Adipocyte (in vitro differentiated cells): ENCODE measurements at regions not wholly inside any gene's neighbourhood (a gene's known extent, or its start where the extent isn't known, plus 50 kb on each side); places are given as distances from the start of the nearest gene placed in this dataset.
A peak's percentile ranks its signal among the peaks of the same experiment; 100 is the strongest.

ENCODE experiments used
- DNase-seq: peaks from one replicate; pipeline ENCODE4 v3.0.0-alpha.2; 2015; ENCODE audit warnings: low read depth
- H3K27me3 ChIP-seq: replicated peaks from 2 replicates; pipeline ENCODE4 v1.7.0; 2013; ENCODE audit warnings: mild to moderate bottlenecking, low read length, moderate library complexity; ENCODE audit not compliant: control insufficient read depth, insufficient read depth
- H3K36me3 ChIP-seq: 2 replicates; pipeline ENCODE4 v1.7.0; 2013; ENCODE audit warnings: low read length, mild to moderate bottlenecking, moderate library complexity; ENCODE audit not compliant: control insufficient read depth, insufficient read depth, severe bottlenecking
- H3K4me1 ChIP-seq: 2 replicates; pipeline ENCODE4 v1.7.0; 2013; ENCODE audit warnings: mild to moderate bottlenecking, low read length, moderate library complexity; ENCODE audit not compliant: control insufficient read depth, insufficient read depth
- H3K4me3 ChIP-seq: 2 replicates; pipeline ENCODE4 v1.7.0; 2013; ENCODE audit warnings: mild to moderate bottlenecking, low read length, moderate library complexity
- H3K9ac ChIP-seq: 2 replicates; pipeline ENCODE4 v1.7.0; 2013; ENCODE audit warnings: mild to moderate bottlenecking, low read length, moderate library complexity
- H3K9me3 ChIP-seq: 2 replicates; pipeline ENCODE4 v1.7.0; 2013; ENCODE audit warnings: mild to moderate bottlenecking, low read length, moderate library complexity; ENCODE audit not compliant: control insufficient read depth

DNA sequence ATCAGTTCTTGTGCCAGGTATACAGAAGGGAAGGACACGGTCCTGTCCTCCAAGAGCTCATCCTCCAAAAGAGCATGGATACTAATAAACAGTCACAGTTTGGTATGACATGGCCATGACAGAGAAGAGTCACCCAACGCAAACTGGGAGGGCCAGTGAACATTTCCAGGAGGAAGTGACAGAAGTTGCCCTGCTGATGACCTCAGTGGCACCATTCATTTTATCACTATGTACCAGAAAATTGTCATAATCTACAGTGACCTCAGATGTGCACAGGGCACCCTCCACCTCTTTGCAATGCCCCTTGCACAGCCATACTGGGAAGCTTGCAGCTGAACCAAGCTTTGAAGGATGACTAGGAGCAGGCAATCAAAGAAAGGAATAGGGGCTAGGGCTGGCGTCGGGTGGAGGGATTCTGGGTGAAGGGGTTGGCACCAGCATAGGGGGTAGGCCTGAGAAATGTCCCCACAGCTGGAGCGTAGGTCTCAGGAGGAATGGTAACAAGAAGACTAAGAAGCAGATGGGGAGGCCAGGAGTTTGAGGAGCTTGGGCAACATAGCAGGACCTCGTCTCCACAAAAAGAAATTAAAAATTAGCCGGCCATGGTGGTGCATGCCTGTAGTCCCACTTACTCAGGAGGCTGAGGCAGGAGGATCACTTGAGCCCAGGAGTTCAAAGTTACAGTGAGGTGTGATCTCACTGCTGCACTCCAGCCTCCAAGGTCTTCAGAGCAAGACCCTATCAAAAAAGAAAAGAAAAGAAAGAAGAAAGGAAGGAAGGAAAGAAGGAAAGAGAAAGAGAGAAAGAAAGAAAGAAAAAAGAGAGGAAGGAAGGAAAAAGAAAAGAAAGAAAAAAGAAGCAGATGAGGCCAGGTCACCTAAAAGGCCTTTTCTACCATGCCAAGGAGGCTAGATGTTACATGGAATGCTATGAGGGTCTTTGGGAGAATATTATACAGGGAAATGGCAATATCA is 65.3 kb upstream of the SNX9 start:
- Histone ChIP-seq H3K9me3 (no peaks in the 10 kb centered on the region), H3K4me1 (peaks cover 29% of the 10 kb centered on the region), H3K9ac (no peak overlapping the region), H3K27me3 (no peaks in the 10 kb centered on the region), H3K4me3 (no peak overlapping the region), H3K36me3 (no peaks in the 10 kb centered on the region)
- DNase-seq, result no peak

DNA sequence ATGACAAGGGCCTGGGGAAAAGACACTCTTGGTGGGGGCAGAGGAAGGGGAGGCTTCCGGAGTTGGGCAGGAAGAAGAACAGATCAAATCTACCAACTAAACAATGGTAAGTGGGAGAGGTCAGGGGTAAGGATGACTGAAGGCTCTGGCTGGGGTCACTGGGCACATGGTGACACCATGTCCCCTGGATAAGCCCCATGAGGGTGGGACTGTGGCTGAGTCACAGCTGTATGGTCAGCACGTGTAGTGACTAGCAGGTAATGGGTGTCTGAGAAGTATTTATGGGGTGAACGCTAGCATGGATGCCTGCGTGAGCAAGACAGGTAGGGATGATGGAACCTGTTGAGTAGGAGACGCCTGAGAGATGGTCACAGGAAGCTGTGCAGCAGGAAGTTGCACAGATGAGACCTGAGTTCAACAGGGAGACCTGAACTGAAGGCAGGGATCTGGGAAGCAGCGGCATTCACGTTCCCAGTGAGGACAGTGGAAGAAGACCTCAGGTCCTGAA is 64.5 kb upstream of the SNX9 start:
- no peak overlapping the region for H3K4me3 ChIP-seq
- DNase-seq, result no peak
- H3K36me3 ChIP-seq, result no peaks in the 10 kb centered on the region
- H3K27me3 ChIP-seq, result no peaks in the 10 kb centered on the region
- H3K9me3 ChIP-seq, result no peaks in the 10 kb centered on the region
- no peak overlapping the region for H3K9ac ChIP-seq
- peaks cover 34% of the 10 kb centered on the region for H3K4me1 ChIP-seq

DNA sequence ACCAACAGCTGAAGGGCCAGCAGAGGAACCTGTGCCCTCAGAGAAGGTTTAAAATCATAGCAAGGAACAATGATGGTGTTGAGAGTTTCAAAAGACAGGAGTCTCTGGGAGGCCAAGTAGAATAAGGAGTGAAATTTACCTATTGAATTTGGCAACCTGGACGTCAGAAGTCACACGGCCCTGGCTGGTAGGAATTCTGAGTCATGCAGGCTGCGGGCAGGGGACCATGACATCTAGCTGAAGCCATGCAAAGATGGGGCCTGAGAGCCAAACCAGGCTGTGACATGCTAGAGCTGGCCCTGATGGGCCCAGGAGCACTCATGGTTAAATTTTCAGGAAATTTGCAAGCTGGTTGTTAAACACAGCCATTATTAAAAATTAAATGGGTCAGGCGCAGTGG is 64.0 kb upstream of the SNX9 start:
- H3K4me1 ChIP-seq, result peaks cover 38% of the 10 kb centered on the region
- no peak overlapping the region for H3K4me3 ChIP-seq
- no peak overlapping the region for H3K9ac ChIP-seq
- H3K36me3 ChIP-seq, result no peaks in the 10 kb centered on the region
- H3K9me3 ChIP-seq, result no peaks in the 10 kb centered on the region
- no peaks in the 10 kb centered on the region for H3K27me3 ChIP-seq
- DNase-seq, result no peak

DNA sequence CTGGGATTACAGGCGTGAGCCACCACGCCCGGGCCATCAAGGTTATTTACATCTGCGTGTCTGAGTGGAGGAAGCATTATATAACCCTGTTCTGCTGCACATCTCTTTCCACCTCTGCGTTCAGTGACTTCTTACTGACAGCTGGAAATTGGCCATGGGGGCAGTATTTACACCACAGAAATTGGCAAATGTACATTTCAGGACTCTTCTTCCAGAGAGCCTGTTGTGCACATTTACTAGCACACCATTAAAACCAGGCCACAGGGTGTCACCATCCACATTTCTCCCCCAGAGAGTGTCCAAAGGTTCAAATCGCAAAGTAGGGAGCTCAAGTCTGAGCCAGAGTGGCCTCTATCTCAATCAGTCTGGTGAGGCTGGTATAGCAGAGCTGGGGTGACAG is 62.9 kb upstream of the SNX9 start:
- no peaks in the 10 kb centered on the region for H3K9me3 ChIP-seq
- no peak overlapping the region for H3K4me3 ChIP-seq
- H3K4me1 ChIP-seq, result peaks cover 47% of the 10 kb centered on the region
- no peak for DNase-seq
- H3K9ac ChIP-seq, result peak overlapping the region; percentile 69
- H3K27me3 ChIP-seq, result no peaks in the 10 kb centered on the region
- H3K36me3 ChIP-seq, result no peaks in the 10 kb centered on the region

DNA sequence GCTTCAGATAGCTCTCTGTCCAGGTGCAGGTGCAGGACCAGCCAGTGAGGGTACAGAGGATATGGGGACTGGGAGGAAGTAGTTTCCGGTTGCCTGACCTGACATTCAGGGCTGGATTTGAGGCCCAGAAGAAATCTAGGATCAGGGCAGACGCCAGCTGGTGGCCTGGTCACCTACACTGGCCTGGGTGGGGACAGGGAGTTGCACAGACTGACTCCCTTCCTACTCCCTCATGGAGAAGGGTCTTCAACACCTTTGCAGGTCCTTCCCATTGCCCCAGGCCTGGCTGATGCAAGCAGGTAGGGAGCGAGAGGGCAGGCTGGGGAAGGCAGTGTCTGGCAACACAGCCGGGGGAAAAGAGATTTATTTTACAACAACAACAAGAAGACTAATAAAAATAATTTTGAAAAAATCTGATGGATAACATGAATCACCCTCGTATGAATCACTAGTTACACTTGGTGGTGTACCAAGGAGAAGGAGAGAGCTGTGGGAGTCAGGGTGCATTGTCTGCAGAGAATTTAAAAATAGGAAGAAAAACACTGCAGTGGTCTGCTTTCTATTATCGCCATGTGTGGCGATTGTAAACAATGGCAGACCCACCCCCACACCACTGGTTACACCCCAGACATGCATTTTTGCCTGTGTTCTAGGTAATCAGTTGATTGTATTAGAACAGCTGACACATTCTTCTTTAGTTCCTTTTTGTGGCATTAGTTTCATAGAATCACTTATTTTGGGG is 62.3 kb upstream of the SNX9 start:
- no peaks in the 10 kb centered on the region for H3K27me3 ChIP-seq
- DNase-seq, result peak; percentile 79
- no peaks in the 10 kb centered on the region for H3K36me3 ChIP-seq
- no peaks in the 10 kb centered on the region for H3K9me3 ChIP-seq
- peaks cover 48% of the 10 kb centered on the region for H3K4me1 ChIP-seq
- H3K4me3 ChIP-seq, result peak overlapping the region; percentile 51
- H3K9ac ChIP-seq, result peak overlapping the region; percentile 69

DNA sequence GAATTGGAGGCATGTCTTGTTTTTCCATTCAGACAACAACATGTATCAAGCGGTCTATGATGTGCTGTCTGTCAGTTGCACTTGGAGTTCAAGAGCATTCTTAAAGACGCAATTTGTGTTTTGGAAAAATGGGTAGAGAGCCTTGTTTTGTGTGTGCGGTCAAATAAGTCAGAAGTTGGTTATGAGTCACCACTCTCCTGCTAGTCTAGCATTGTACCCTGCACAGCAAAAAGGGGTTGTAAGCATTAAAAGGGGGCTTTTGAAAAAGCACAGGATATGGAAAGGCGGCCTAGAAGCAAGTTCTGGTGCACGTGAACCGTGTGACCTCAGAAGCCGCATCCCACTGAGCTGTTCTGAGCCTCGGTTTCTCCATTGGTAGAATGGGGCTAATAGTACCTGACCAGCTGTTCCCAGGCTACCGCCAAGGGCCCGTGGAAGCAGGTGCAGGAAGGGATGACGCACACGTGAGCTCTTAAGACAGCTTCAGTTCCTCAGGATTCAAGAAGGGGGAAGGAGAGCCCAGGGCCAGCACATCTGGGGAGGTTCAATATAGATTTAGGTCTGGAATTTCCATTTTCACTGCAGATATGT is 61.6 kb upstream of the SNX9 start:
- no peaks in the 10 kb centered on the region for H3K36me3 ChIP-seq
- H3K9me3 ChIP-seq, result no peaks in the 10 kb centered on the region
- peak overlapping the region; percentile 51 for H3K4me3 ChIP-seq
- peaks cover 51% of the 10 kb centered on the region for H3K4me1 ChIP-seq
- H3K9ac ChIP-seq, result peak overlapping the region; percentile 69
- DNase-seq, result peak; percentile 42
- no peaks in the 10 kb centered on the region for H3K27me3 ChIP-seq

DNA sequence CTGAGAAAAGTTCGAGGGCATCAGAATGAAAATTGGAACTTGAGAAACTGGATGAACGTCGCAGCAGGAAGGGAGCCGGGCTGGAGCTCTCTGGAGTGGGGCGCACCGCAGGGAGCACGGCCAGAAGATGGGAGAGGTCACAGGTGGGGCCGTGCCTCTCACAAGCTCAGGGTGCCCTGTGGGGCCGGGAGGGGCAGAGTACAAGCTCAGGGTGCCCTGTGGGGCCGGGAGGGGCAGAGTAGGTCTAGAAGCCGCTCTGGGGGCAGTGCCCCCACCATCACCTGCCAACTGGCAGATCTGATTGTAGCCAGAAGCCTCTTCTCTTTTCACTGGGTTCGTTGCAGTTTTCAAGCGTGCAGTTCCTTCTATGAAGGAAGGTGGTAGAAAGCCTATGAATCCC is 61.1 kb upstream of the SNX9 start:
- Histone ChIP-seq H3K4me1 (peaks cover 46% of the 10 kb centered on the region), H3K9me3 (no peaks in the 10 kb centered on the region), H3K4me3 (no peak overlapping the region), H3K36me3 (no peaks in the 10 kb centered on the region), H3K9ac (peak overlapping the region; percentile 69), H3K27me3 (no peaks in the 10 kb centered on the region)
- DNase-seq, result no peak

DNA sequence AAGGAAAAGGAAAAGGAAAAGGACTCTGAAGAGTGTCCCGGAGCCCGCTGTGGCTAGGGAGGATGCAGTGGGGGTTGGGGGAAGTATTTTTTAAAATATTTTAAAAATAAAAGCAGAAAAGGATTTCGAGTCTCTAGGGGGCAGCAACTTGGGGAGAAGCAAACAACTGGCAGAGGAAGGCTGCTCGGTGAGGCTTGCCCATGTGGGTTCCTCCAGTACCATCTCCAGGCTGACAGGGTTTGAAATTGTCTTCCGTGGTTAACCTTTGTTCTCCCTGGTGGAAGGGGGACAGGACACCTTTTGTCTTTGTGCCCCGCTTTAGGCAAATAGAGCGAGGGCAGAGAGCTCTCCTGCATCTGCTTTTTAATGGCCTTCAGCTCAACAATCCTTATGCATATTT is 60.4 kb upstream of the SNX9 start:
- no peak overlapping the region for H3K9ac ChIP-seq
- H3K27me3 ChIP-seq, result no peaks in the 10 kb centered on the region
- H3K4me3 ChIP-seq, result no peak overlapping the region
- no peaks in the 10 kb centered on the region for H3K9me3 ChIP-seq
- DNase-seq, result peak; percentile 46
- H3K4me1 ChIP-seq, result peaks cover 43% of the 10 kb centered on the region
- no peaks in the 10 kb centered on the region for H3K36me3 ChIP-seq

DNA sequence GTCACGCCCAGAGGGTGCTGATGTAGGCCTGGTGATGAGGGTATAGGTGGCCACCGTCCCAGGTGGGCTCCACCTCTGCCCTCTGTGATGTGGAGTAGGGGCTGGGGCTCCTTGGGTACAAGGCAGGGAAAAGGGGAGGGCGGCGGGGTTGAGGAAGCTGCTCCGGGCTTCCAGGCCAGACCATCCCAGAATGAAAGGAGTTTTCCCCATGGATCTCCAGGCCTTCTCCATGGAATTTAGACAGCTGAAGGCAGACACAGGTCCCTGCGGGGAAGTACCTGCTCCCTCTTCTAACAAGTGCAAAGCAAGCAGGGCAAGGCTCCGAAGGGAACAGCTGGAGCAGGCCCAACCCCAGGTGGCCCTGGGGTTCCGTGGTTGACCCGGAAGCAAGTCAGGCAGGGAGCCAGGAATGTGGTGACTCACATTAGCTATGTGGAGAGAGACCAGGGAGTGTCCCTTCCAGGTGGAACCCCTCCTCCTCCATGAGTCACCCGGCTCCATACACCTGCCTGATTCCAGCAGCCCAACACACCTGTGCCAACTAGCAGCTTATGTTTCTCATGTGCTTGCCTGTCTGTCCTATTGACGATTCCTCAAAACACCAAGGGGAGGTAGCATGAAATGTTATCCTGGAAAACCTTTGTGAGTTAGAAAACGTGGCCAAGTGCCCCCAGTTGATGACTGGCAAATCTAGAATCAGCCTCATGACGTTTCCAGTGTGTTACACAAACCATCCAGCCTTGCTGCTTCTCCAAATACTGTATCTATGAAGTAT is 59.7 kb upstream of the SNX9 start:
- H3K36me3 ChIP-seq, result no peaks in the 10 kb centered on the region
- peaks cover 43% of the 10 kb centered on the region for H3K4me1 ChIP-seq
- H3K4me3 ChIP-seq, result no peak overlapping the region
- H3K27me3 ChIP-seq, result no peaks in the 10 kb centered on the region
- DNase-seq, result peak; percentile 82
- no peaks in the 10 kb centered on the region for H3K9me3 ChIP-seq
- H3K9ac ChIP-seq, result peak overlapping the region; percentile 74

DNA sequence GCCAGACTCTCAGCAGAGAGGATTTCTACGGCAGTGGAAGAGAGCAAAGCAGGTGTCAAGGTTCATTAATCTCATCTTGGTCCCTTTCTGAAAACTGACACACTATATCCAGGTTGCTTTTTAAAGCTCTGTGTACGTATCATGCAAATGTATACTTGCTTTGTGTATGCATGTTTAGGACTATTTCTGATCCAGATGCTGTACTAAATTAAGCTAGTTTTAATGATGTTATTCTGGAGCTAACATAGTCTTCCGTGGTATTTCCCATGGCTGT is 59.2 kb upstream of the SNX9 start:
- H3K9ac ChIP-seq, result peak overlapping the region; percentile 74
- no peak for DNase-seq
- H3K4me1 ChIP-seq, result peaks cover 43% of the 10 kb centered on the region
- H3K9me3 ChIP-seq, result no peaks in the 10 kb centered on the region
- H3K27me3 ChIP-seq, result no peaks in the 10 kb centered on the region
- no peaks in the 10 kb centered on the region for H3K36me3 ChIP-seq
- H3K4me3 ChIP-seq, result peak overlapping the region; percentile 21
